Glutamatergic neuron (in vitro differentiated cells): ENCODE measurements at regions not wholly inside any gene's neighbourhood (a gene's known extent, or its start where the extent isn't known, plus 50 kb on each side); places are given as distances from the start of the nearest gene placed in this dataset.

ENCODE experiments used
- DNase-seq: peaks from one replicate; pipeline ENCODE4 v3.0.0; 2022
- H3K27ac Mint-ChIP-seq: one replicate; pipeline ENCODE4 v1.8.0; 2020; ENCODE audit warnings: mild to moderate bottlenecking, mixed read lengths, inconsistent platforms; ENCODE audit not compliant: unreplicated experiment
- H3K27me3 Mint-ChIP-seq: one replicate; pipeline ENCODE4 v1.8.0; 2020; ENCODE audit warnings: mild to moderate bottlenecking, moderate library complexity, mixed read lengths, inconsistent platforms; ENCODE audit not compliant: unreplicated experiment
- H3K36me3 Mint-ChIP-seq: one replicate; pipeline ENCODE4 v1.8.0; 2020; ENCODE audit warnings: mild to moderate bottlenecking, mixed read lengths, inconsistent platforms; ENCODE audit not compliant: unreplicated experiment
- H3K4me1 Mint-ChIP-seq: one replicate; pipeline ENCODE4 v1.8.0; 2020; ENCODE audit warnings: mild to moderate bottlenecking, low read depth, mixed read lengths, inconsistent platforms; ENCODE audit not compliant: unreplicated experiment
- H3K4me3 Mint-ChIP-seq: one replicate; pipeline ENCODE4 v1.8.0; 2020; ENCODE audit warnings: mild to moderate bottlenecking, mixed read lengths, inconsistent platforms; ENCODE audit not compliant: unreplicated experiment
- H3K9me3 Mint-ChIP-seq: one replicate; pipeline ENCODE4 v1.8.0; 2020; ENCODE audit warnings: mild to moderate bottlenecking, moderate library complexity, mixed read lengths, inconsistent platforms; ENCODE audit not compliant: unreplicated experiment
- TF ChIP-seq, protein P1 (sequence below): fragments of 200-600 bp; sonication (generic); IDR thresholded peaks from one replicate; pipeline ENCODE4 v1.5.0; 2021; ENCODE audit not compliant: partially characterized antibody, unreplicated experiment

DNA sequence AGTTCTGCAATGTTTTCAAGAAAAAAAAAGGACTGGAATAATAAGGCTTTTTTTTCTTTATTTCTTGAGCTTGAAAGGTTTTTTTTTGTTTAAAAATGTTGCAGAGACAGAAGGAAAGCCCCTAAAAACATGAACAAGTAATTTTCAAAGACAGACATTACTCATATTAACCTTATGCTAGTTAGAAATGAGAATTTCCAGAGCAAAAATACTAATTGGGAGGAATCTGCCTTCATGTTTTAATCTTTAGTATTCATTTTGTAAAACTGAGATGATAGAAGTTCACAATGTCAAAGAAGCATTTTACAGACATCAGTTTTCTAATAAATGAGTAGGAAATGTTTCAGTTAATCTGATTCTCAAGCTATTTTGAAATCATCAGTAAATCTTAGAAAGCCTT, 1805.3 kb downstream of the PCDH7 start:
- TF ChIP-seq, protein P1, sequence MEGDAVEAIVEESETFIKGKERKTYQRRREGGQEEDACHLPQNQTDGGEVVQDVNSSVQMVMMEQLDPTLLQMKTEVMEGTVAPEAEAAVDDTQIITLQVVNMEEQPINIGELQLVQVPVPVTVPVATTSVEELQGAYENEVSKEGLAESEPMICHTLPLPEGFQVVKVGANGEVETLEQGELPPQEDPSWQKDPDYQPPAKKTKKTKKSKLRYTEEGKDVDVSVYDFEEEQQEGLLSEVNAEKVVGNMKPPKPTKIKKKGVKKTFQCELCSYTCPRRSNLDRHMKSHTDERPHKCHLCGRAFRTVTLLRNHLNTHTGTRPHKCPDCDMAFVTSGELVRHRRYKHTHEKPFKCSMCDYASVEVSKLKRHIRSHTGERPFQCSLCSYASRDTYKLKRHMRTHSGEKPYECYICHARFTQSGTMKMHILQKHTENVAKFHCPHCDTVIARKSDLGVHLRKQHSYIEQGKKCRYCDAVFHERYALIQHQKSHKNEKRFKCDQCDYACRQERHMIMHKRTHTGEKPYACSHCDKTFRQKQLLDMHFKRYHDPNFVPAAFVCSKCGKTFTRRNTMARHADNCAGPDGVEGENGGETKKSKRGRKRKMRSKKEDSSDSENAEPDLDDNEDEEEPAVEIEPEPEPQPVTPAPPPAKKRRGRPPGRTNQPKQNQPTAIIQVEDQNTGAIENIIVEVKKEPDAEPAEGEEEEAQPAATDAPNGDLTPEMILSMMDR: no peak
- DNase-seq: no peak
- no peak overlapping the region for H3K4me3 Mint-ChIP-seq
- no peaks in the 10 kb centered on the region for H3K27me3 Mint-ChIP-seq
- H3K27ac Mint-ChIP-seq: no peak overlapping the region
- no peaks in the 10 kb centered on the region for H3K36me3 Mint-ChIP-seq
- H3K9me3 Mint-ChIP-seq: peaks cover 1% of the 10 kb centered on the region
- H3K4me1 Mint-ChIP-seq: no peaks in the 10 kb centered on the region

DNA sequence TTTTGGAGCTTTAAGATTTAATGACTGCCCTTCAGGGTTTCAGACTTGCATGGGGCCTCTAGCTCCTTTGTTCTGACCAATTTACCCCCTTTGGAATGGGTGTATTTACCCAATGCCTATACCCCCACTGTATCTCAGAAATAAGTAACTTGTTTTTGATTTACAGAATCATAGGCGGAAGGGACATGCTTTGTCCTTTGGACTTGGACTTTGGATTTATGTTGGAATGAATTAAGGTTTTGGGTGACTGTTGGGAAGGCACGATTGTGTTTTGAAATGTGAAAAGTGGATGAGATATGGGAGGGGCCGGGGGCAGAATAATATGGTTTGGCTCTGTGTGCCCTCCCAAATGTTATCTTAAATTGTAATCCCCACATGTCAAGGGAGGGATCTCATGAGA, 1824.7 kb downstream of the PCDH7 start:
- DNase-seq: no peak
- TF ChIP-seq, protein P1: no peak
- no peak overlapping the region for H3K27ac Mint-ChIP-seq
- no peaks in the 10 kb centered on the region for H3K9me3 Mint-ChIP-seq
- H3K4me3 Mint-ChIP-seq: no peak overlapping the region
- H3K27me3 Mint-ChIP-seq: no peaks in the 10 kb centered on the region
- no peaks in the 10 kb centered on the region for H3K4me1 Mint-ChIP-seq
- no peaks in the 10 kb centered on the region for H3K36me3 Mint-ChIP-seq

DNA sequence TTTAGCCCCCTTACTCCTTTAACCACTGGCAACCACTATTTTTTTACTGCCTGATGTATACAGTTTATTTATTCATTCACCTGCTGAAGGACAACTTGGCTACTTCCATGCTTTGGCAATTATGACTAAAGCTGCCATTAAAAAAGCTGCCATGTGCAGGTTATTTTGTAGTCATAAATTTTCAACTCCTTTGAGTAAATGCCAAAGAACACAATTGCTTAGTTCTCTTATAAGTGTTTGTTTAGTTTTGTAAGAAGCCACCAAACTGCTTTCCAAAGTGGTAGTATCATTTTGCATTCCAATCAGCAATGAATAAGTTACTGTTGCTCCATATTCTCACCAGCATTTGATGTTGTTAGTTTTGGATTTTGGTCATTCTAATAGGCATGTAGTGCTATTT, 1831.8 kb downstream of the PCDH7 start:
- Mint-ChIP-seq H3K27me3 (no peaks in the 10 kb centered on the region), H3K9me3 (no peaks in the 10 kb centered on the region), H3K27ac (no peak overlapping the region), H3K4me3 (no peak overlapping the region), H3K4me1 (no peaks in the 10 kb centered on the region), H3K36me3 (no peaks in the 10 kb centered on the region)
- TF ChIP-seq, protein P1: no peak
- DNase-seq: no peak

DNA sequence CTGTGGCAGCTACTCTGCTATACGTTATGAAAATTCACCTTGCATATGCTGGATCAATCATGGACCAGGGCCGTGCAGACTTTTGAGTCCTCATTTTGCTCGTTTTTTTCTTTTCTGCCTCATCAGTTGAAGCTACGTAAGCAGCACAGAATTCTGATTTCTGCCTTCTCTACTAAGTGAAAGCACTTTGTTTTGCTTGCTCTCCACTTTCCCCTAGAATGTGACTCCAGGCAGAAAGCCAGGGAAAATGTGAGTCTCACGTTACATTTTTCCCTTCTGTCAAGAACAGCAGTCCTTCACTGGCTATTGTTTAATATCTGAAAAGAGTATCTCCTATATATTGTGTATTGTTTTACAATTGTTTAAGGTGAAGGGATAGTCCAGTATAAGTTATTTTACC, 1840.1 kb downstream of the PCDH7 start:
- peak overlapping the region; percentile 57 for H3K27ac Mint-ChIP-seq
- H3K9me3 Mint-ChIP-seq: no peaks in the 10 kb centered on the region
- no peaks in the 10 kb centered on the region for H3K36me3 Mint-ChIP-seq
- no peaks in the 10 kb centered on the region for H3K27me3 Mint-ChIP-seq
- H3K4me1 Mint-ChIP-seq: peaks cover 4% of the 10 kb centered on the region
- no peak overlapping the region for H3K4me3 Mint-ChIP-seq
- TF ChIP-seq, protein P1: no peak
- DNase-seq: no peak

DNA sequence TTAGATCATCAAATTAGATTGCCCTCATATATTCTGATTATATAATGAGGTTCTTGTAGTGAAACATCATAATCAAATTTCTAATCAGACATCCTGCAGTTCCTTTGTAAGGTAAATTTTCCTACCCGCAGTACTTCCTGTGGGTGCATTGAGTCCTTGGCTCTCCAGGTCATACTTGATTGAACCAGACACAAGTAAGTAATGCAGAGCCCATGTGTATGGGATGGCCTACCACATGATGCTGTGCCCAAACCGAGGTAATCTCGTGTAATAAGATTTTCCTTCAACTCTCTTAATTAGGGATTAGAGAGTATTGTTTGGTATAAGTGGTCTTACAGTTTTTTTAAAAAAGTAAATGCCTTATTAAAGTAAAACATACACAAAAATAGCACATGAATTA, 1841.8 kb downstream of the PCDH7 start:
- Mint-ChIP-seq H3K27me3 (no peaks in the 10 kb centered on the region), H3K36me3 (no peaks in the 10 kb centered on the region), H3K27ac (no peak overlapping the region), H3K4me3 (no peak overlapping the region), H3K4me1 (peaks cover 4% of the 10 kb centered on the region), H3K9me3 (no peaks in the 10 kb centered on the region)
- DNase-seq: no peak
- TF ChIP-seq, protein P1: no peak
